D721Med (cell line): ENCODE measurements at regions not wholly inside any gene's neighbourhood (a gene's known extent, or its start where the extent isn't known, plus 50 kb on each side); places are given as distances from the start of the nearest gene placed in this dataset.

Experiments used
- DNase-seq: peaks from one replicate; pipeline ENCODE4 v3.0.0; 2011; ENCODE audit warnings: low spot score; ENCODE audit not compliant: insufficient read length
- FAIRE-seq: peaks from 2 replicates; lab custom pipeline; 2011; peaks lifted over from hg19 to GRCh38; lab: Jason Lieb, UNC
- TF ChIP-seq, protein P1 (sequence below): IDR thresholded peaks from 2 replicates; pipeline ENCODE4 v1.5.1; 2012; ENCODE audit warnings: mild to moderate bottlenecking, control low read depth; ENCODE audit not compliant: insufficient read depth; ENCODE audit errors: missing control alignments

DNA sequence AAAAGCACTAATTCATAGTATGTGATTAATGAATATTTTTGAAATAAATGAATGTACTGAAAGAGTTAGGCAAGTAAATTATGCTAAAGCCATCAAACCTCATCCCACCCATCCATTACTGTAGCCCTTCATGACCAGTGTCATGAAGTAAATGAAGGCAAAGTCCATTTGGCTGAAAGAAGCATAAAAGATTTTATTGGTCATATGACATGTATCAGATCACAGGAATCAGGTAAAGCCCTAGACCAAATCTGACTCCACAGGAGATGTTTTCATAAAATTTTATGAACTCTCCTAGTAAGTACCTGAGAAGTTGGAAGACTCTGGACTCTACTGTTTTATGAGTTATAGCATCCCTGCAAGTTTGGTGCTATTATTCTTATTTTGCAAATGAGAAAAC is 213.5 kb downstream of the TMEM114 start:
- DNase-seq (no peak), FAIRE-seq (no peak)
- TF ChIP-seq, protein P1, sequence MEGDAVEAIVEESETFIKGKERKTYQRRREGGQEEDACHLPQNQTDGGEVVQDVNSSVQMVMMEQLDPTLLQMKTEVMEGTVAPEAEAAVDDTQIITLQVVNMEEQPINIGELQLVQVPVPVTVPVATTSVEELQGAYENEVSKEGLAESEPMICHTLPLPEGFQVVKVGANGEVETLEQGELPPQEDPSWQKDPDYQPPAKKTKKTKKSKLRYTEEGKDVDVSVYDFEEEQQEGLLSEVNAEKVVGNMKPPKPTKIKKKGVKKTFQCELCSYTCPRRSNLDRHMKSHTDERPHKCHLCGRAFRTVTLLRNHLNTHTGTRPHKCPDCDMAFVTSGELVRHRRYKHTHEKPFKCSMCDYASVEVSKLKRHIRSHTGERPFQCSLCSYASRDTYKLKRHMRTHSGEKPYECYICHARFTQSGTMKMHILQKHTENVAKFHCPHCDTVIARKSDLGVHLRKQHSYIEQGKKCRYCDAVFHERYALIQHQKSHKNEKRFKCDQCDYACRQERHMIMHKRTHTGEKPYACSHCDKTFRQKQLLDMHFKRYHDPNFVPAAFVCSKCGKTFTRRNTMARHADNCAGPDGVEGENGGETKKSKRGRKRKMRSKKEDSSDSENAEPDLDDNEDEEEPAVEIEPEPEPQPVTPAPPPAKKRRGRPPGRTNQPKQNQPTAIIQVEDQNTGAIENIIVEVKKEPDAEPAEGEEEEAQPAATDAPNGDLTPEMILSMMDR, result no peak

DNA sequence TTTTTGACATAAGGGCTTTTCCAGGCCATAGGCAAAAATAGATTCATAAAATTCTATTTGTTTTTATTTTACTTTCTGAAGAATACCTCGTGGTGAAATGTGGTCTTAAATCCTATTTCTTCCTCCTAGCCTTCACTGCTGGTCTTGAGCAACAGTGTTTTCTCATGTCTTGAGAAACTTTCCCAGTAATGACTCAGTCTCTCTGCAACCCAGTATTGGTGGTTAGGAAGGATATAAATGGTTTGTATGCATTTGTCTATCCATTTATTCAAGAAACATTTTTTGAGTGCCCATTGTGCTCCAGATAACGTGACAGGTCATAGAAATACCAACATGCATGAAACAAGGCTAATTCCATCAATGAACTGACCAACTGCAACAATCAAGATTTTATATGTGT is 213.9 kb downstream of the TMEM114 start:
- FAIRE-seq, result no peak

DNA sequence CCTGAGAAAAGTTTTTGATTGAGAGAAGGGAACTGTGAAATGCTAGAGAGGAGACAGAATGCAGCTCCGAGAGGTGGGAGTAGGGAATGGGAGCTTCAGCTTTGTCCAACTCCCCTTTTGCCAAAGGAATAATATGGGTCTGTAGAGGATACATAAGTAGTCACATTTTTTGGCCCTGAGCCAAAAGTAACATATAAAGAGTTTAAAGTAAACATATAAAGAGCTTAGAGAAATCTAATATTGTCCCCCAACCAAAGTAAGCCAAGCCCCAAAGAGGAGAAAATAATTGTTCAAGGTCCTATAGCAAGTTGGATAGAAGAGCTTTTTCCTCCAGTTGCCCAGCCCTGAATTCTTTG is 215.1 kb downstream of the TMEM114 start:
- no peak for FAIRE-seq
- DNase-seq, result no peak
- TF ChIP-seq, protein P1, result no peak

More for the DNA sequence above, 213.9 kb downstream of the TMEM114 start:
- DNase-seq, result no peak
- TF ChIP-seq, protein P1, result no peak

DNA sequence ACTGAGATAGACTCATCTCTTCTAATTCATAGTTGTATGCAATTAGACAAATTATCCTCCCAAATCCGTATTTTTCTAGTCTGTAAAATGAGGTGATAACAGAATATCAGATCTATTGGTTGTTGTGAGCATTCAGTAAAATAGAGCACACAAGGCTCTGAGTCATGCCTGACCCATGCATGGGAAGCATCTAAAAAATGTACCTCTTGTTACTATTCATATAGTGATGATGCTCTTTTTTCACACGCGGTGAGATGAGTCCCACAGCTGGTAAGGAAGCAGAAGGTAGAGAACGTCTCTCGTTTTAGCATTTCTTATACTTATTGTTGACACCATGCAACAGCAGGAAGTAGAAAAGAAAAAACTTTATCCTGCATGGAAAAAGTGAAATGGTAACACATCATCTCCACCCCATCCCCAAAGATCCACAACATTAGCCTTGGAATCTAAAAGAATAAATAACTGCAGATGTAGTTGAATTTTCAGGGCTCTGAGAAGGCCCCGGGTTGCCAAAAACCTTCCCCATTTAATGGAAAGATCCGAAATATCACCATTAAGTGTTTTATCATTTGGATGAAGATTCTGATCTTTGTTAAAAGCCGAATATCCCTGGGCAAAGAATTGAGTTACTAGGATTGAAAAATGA is 215.6 kb downstream of the TMEM114 start:
- no peak for FAIRE-seq
- TF ChIP-seq, protein P1, result no peak
- no peak for DNase-seq

DNA sequence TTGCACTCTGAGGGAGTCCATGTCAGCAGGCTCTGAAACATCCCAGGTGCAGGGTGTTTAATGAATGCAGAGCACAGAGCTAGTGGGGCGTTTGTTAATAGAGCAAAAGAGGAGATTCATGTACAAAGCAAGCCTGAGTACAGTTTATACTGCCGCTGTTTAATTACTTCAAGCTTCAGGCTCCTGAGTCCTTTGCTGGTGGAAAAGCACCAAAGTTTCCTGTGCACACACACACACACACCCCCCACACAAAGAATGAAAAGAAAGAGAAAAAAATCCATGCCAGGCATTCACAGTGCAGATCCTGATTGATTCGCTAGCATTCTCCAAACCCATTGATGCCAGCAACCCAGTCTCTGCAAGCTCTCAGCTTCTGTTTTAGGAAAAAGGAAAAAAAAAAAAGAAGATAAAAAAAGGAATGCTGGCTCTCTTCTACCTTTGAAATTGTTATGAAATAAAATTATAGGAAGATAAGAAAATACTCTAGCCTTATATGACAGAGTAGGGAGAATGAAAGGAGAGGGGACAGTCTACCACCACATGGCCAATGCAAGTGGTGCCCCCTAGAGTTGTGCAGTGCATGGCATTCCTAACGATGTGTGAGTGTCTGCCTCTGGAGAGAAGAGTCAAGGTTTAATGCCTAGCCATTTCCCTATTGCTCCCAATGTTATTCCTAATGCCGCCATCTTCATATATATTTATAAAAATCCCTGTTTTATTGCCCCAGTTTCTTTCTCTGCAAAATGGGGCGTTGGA is 216.5 kb downstream of the TMEM114 start:
- no peak for FAIRE-seq
- DNase-seq, result no peak
- TF ChIP-seq, protein P1, result no peak

DNA sequence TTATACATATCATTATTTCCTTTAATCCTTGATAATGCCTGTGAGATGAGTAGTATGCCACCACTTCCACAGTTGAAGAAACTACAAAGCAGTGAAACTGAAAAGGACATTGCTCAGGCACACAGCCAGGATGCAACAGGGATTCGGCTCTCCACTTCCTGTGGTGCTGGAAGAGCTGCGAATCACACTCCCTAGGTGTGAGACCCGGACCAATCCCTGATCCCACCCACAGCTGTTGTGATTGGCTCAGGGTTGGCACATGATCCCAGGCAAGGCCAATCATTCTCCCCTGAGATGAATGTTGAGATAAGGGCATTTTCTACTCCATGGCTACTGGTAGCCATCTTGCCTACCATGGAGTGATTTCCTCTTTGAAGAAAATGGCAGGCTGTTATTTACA is 218.2 kb downstream of the TMEM114 start:
- DNase-seq, result no peak
- TF ChIP-seq, protein P1, result no peak
- no peak for FAIRE-seq
